GM18951 (cell line): ENCODE measurements at regions not wholly inside any gene's neighbourhood (a gene's known extent, or its start where the extent isn't known, plus 50 kb on each side); places are given as distances from the start of the nearest gene placed in this dataset.
"Not testable (repeated sequence)": the region's sequence is repeated elsewhere in the genome, so short reads cannot be mapped to it uniquely, and the experiment has no call there.

Source experiments
- POLR2A ChIP-seq: IDR thresholded peaks from 4 replicates; pipeline ENCODE4 v1.6.1; 2011; ENCODE audit warnings: mild to moderate bottlenecking; ENCODE audit not compliant: insufficient read length, insufficient read depth; ENCODE audit errors: extremely low read depth
- in situ Hi-C: fragments of 300-500 bp; cut with MboI; formaldehyde crosslinking; loops from one replicate; pipeline ENCODE4 v1.12.0; 2022; ENCODE audit warnings: low sequenced_read_pairs, mixed read lengths, inconsistent platforms; ENCODE audit not compliant: unreplicated experiment

GRCh38 chr2:192413812-192414681, 219.3 kb upstream of the TMEFF2 start:
- in situ Hi-C loops, result no loop called here
- TF ChIP-seq POLR2A, result no peak

GRCh38 chr2:192412866-192413265, 218.1 kb upstream of the TMEFF2 start:
- in situ Hi-C loops, result not testable (repeated sequence)

- no peak for TF ChIP-seq POLR2A
- in situ Hi-C loops, result no loop called here
These were observed 217.7 kb upstream of the TMEFF2 start for GRCh38 chr2:192412394-192412793.

GRCh38 chr2:192411755-192412154, 217.0 kb upstream of the TMEFF2 start:
- in situ Hi-C loops, result no loop called here
- TF ChIP-seq POLR2A, result no peak

- in situ Hi-C loops, result no loop called here
- no peak for TF ChIP-seq POLR2A
These were observed 215.6 kb upstream of the TMEFF2 start for GRCh38 chr2:192410319-192410718.

- in situ Hi-C loops, result no loop called here
- TF ChIP-seq POLR2A, result no peak
These were observed 213.0 kb upstream of the TMEFF2 start for GRCh38 chr2:192407692-192408091.

- in situ Hi-C loops, result no loop called here
- TF ChIP-seq POLR2A, result no peak
These were observed 203.5 kb upstream of the TMEFF2 start for GRCh38 chr2:192398236-192398635.

- in situ Hi-C loops, result no loop called here
- TF ChIP-seq POLR2A, result no peak
These were observed 199.9 kb upstream of the TMEFF2 start for GRCh38 chr2:192394605-192395004.

GRCh38 chr2:192391041-192391440, 196.3 kb upstream of the TMEFF2 start:
- in situ Hi-C loops, result no loop called here
- TF ChIP-seq POLR2A, result no peak

GRCh38 chr2:192390401-192390800, 195.7 kb upstream of the TMEFF2 start:
- in situ Hi-C loops, result no loop called here

GRCh38 chr2:192384191-192384590, 189.5 kb upstream of the TMEFF2 start:
- in situ Hi-C loops, result not testable (repeated sequence)

More at GRCh38 chr2:192390401-192390800, 195.7 kb upstream of the TMEFF2 start:
- TF ChIP-seq POLR2A, result no peak

- TF ChIP-seq POLR2A, result no peak
- in situ Hi-C loops, result no loop called here
These were observed 186.3 kb upstream of the TMEFF2 start for GRCh38 chr2:192381082-192381481.

GRCh38 chr2:192379736-192380135, 185.0 kb upstream of the TMEFF2 start:
- TF ChIP-seq POLR2A, result no peak

GRCh38 chr2:192377173-192377572, 182.4 kb upstream of the TMEFF2 start:
- in situ Hi-C loops, result no loop called here
- TF ChIP-seq POLR2A, result no peak

More at GRCh38 chr2:192379736-192380135, 185.0 kb upstream of the TMEFF2 start:
- in situ Hi-C loops, result no loop called here
